H9 (cell line): ENCODE measurements at regions not wholly inside any gene's neighbourhood (a gene's known extent, or its start where the extent isn't known, plus 50 kb on each side); places are given as distances from the start of the nearest gene placed in this dataset.

ENCODE experiments used
- DNase-seq: peaks from one replicate; pipeline ENCODE4 v3.0.0-alpha.2; 2017
- H2AFZ ChIP-seq: one replicate; pipeline ENCODE4 v1.6.1; 2013; ENCODE audit warnings: mild to moderate bottlenecking, low read length, control low read depth, moderate library complexity
- H2AK5ac ChIP-seq: 2 replicates; pipeline ENCODE4 v1.6.1; 2013; ENCODE audit warnings: low read length, control low read depth, mixed read lengths; ENCODE audit not compliant: insufficient read length
- H2BK120ac ChIP-seq: one replicate; pipeline ENCODE4 v1.6.1; 2013; ENCODE audit warnings: low read depth, mild to moderate bottlenecking, low read length, control low read depth, inconsistent platforms; ENCODE audit not compliant: poor library complexity, severe bottlenecking
- H2BK12ac ChIP-seq: 2 replicates; pipeline ENCODE4 v1.6.1; 2013; ENCODE audit warnings: low read length, control low read depth, mixed read lengths, low read depth; ENCODE audit not compliant: insufficient read length
- H2BK15ac ChIP-seq: 2 replicates; pipeline ENCODE4 v1.6.1; 2013; ENCODE audit warnings: low read depth, low read length, control low read depth
- H2BK20ac ChIP-seq: one replicate; pipeline ENCODE4 v1.6.1; 2013; ENCODE audit warnings: low read depth, mild to moderate bottlenecking, low read length, control low read depth, inconsistent platforms; ENCODE audit not compliant: poor library complexity, severe bottlenecking
- H2BK5ac ChIP-seq: 2 replicates; pipeline ENCODE4 v1.6.1; 2013; ENCODE audit warnings: low read length, control low read depth, mixed read lengths; ENCODE audit not compliant: insufficient read length
- H3K14ac ChIP-seq: 2 replicates; pipeline ENCODE4 v1.6.1; 2013; ENCODE audit warnings: low read length, control low read depth; ENCODE audit not compliant: insufficient read depth
- H3K18ac ChIP-seq: 2 replicates; pipeline ENCODE4 v1.6.1; 2013; ENCODE audit warnings: low read depth, mild to moderate bottlenecking, mixed read lengths, low read length, control low read depth; ENCODE audit not compliant: insufficient read length
- H3K23ac ChIP-seq: 2 replicates; pipeline ENCODE4 v1.6.1; 2013; ENCODE audit warnings: low read length, control low read depth, mixed read lengths, low read depth; ENCODE audit not compliant: insufficient read length
- H3K23me2 ChIP-seq: 2 replicates; pipeline ENCODE4 v1.6.1; 2013; ENCODE audit warnings: low read depth, mild to moderate bottlenecking, mixed read lengths, low read length, control low read depth; ENCODE audit not compliant: insufficient read length, poor library complexity, severe bottlenecking
- H3K27ac ChIP-seq: 2 replicates; pipeline ENCODE4 v1.5.1; 2013; ENCODE audit warnings: low read length, control low read depth, mixed read lengths, low read depth; ENCODE audit not compliant: insufficient read length
- H3K27me3 ChIP-seq: 2 replicates; pipeline ENCODE4 v1.6.1; 2013; ENCODE audit warnings: low read length, control low read depth, inconsistent platforms; ENCODE audit not compliant: insufficient read depth
- H3K4ac ChIP-seq: 2 replicates; pipeline ENCODE4 v1.6.1; 2013; ENCODE audit warnings: low read depth, mild to moderate bottlenecking, control low read depth, inconsistent platforms, low read length, moderate library complexity
- H3K4me1 ChIP-seq: 2 replicates; pipeline ENCODE4 v1.6.1; 2013; ENCODE audit warnings: low read length, control low read depth, inconsistent platforms; ENCODE audit not compliant: insufficient read depth
- H3K4me2 ChIP-seq: 2 replicates; pipeline ENCODE4 v1.6.1; 2013; ENCODE audit warnings: low read length, control low read depth, mixed read lengths; ENCODE audit not compliant: insufficient read length, insufficient read depth
- H3K56ac ChIP-seq: 2 replicates; pipeline ENCODE4 v1.6.1; 2013; ENCODE audit warnings: low read depth, mild to moderate bottlenecking, mixed read lengths, low read length, control low read depth; ENCODE audit not compliant: insufficient read length
- H3K79me1 ChIP-seq: 2 replicates; pipeline ENCODE4 v1.6.1; 2013; ENCODE audit warnings: low read depth, mild to moderate bottlenecking, moderate library complexity, low read length, control low read depth, inconsistent platforms; ENCODE audit not compliant: insufficient read depth, poor library complexity, severe bottlenecking
- H3K79me2 ChIP-seq: 2 replicates; pipeline ENCODE4 v1.6.1; 2013; ENCODE audit warnings: low read length, control low read depth, inconsistent platforms; ENCODE audit not compliant: insufficient read depth
- H3K9ac ChIP-seq: 2 replicates; pipeline ENCODE4 v1.6.1; 2013; ENCODE audit warnings: low read length, control low read depth, mixed read lengths; ENCODE audit not compliant: insufficient read length; ENCODE audit errors: extremely low read depth
- H3K9me3 ChIP-seq: one replicate; pipeline ENCODE4 v1.6.1; 2013; ENCODE audit warnings: low read depth, low read length, inconsistent platforms; ENCODE audit not compliant: control insufficient read depth
- H3T11ph ChIP-seq: one replicate; pipeline ENCODE4 v1.6.1; 2013; ENCODE audit warnings: mild to moderate bottlenecking, low read length, control low read depth, inconsistent platforms
- H4K20me1 ChIP-seq: one replicate; pipeline ENCODE4 v1.6.1; 2013; ENCODE audit not compliant: control insufficient read depth, insufficient read length, insufficient read depth
- H4K5ac ChIP-seq: 2 replicates; pipeline ENCODE4 v1.6.1; 2013; ENCODE audit warnings: low read depth, mild to moderate bottlenecking, mixed read lengths, low read length, control low read depth; ENCODE audit not compliant: insufficient read length
- H4K8ac ChIP-seq: replicated peaks from 2 replicates; pipeline ENCODE4 v1.6.1; 2013; ENCODE audit warnings: low read length, control low read depth, mixed read lengths, low read depth; ENCODE audit not compliant: insufficient read length
- H4K91ac ChIP-seq: 2 replicates; pipeline ENCODE4 v1.6.1; 2013; ENCODE audit warnings: low read depth, mild to moderate bottlenecking, moderate library complexity, mixed read lengths, low read length, control low read depth; ENCODE audit not compliant: insufficient read length
- H3K27ac Mint-ChIP-seq, 3 experiments: 2 replicates in 2 of 3; 3 replicates in 1 of 3; pipeline ENCODE4 v1.8.0; 2020 to 2021; ENCODE audit warnings: mixed read lengths in 3 of 3, mild to moderate bottlenecking in 1 of 3, moderate library complexity in 1 of 3
- H3K27me3 Mint-ChIP-seq: 2 replicates; pipeline ENCODE4 v1.8.0; 2021; ENCODE audit warnings: low read depth, mild to moderate bottlenecking, moderate library complexity, mixed read lengths
- H3K36me3 Mint-ChIP-seq, 3 experiments: 2 replicates in 2 of 3; 3 replicates in 1 of 3; pipeline ENCODE4 v1.8.0; 2020 to 2021; ENCODE audit warnings: low read depth in 3 of 3, mixed read lengths in 3 of 3; ENCODE audit not compliant: insufficient read depth in 1 of 3
- H3K4me1 Mint-ChIP-seq, 2 experiments: 2 replicates each; pipeline ENCODE4 v1.8.0; 2020; ENCODE audit warnings: mixed read lengths in 2 of 2
- H3K4me3 Mint-ChIP-seq, 2 experiments: 2 replicates in 1 of 2; 3 replicates in 1 of 2; pipeline ENCODE4 v1.8.0; 2020 to 2021; ENCODE audit warnings: mild to moderate bottlenecking in 2 of 2, mixed read lengths in 2 of 2, moderate library complexity in 1 of 2
- H3K9me3 Mint-ChIP-seq, 2 experiments: 2 replicates in 1 of 2; 3 replicates in 1 of 2; pipeline ENCODE4 v1.8.0; 2020; ENCODE audit warnings: mild to moderate bottlenecking in 2 of 2, mixed read lengths in 2 of 2, moderate library complexity in 1 of 2
- WGBS: extraction: QIAGEN DNeasy Blood & Tissue Kit; methylation state at CpG from one replicate; pipeline ENCODE4 v1.1.7; 2013; ENCODE audit warnings: missing lambda C conversion rate, low lambda C conversion rate, mixed read lengths; ENCODE audit not compliant: insufficient read length; ENCODE audit errors: extremely low coverage; 5-methylcytosine and 5-hydroxymethylcytosine counted together
- TF ChIP-seq, protein P1 (sequence below): fragments of 200-600 bp; sonication (generic); conservative IDR thresholded peaks from 3 replicates; pipeline ENCODE4 v1.8.0; 2021; ENCODE audit warnings: antibody characterized with exemption, mild to moderate bottlenecking

DNA sequence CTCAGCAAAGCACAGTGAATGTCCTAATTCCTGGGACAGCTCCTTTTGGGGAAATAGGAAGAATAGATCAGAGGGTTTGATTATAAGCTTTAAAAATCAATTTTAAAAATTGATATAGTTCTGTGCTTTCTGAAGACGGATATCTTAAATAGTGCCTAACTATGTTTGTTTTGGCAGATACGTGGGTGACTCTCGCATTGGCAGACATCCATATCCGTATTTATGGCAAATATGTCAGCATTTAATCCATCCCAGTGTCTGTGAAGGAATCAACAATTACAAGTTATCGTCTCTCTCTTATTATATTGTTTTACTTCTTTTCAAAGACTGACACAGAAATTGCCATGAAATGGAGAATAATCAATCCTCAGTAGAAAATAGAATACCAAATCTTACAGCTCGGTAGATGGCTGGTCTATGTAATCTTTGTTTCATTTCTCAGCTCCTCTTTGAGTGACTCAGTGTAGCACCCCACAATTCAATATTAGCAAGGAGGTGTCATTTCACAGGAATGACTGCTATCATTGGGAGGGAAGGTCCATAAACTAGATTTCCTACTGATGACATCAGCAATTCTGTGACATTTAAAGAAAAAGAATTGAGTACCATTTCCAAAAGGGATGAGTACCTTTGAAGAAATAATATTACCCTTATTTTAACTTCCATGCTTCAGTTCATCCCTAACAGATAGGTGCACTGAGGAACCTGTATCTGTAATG is 186.4 kb upstream of the NFE2L3 start:
- Histone ChIP-seq H3K79me1 (no peaks in the 10 kb centered on the region), H2BK20ac (no peak overlapping the region), H3K4me2 (no peak overlapping the region), H2AFZ (no peak overlapping the region), H3T11ph (no peak overlapping the region), H3K56ac (no peak overlapping the region), H4K91ac (no peak overlapping the region), H4K8ac (no peak overlapping the region), H3K27me3 (no peaks in the 10 kb centered on the region), H4K5ac (no peak overlapping the region), H2BK120ac (no peak overlapping the region), H3K18ac (no peak overlapping the region), H3K9ac (no peak overlapping the region), H2BK15ac (no peak overlapping the region), H3K4me1 (no peaks in the 10 kb centered on the region), H4K20me1 (peaks cover 2% of the 10 kb centered on the region), H2AK5ac (no peak overlapping the region), H3K79me2 (no peaks in the 10 kb centered on the region), H3K9me3 (no peaks in the 10 kb centered on the region), H2BK12ac (no peak overlapping the region), H3K23me2 (no peaks in the 10 kb centered on the region), H3K27ac (no peak overlapping the region), H3K23ac (no peak overlapping the region), H2BK5ac (no peak overlapping the region), H3K4ac (no peak overlapping the region), H3K14ac (no peak overlapping the region)
- Mint-ChIP-seq H3K4me1 (peaks cover 6 to 9% of the 10 kb centered on the region in 2 experiments), H3K36me3 (no peaks in the 10 kb centered on the region; a peak in 1 of 7 replicates), H3K27ac (no peak overlapping the region), H3K27me3 (peaks cover 6% of the 10 kb centered on the region), H3K9me3 (no peaks in the 10 kb centered on the region), H3K4me3 (no peak overlapping the region)
- WGBS = no CpG with 5 or more reads among the region's 6 CpGs
- TF ChIP-seq, protein P1, sequence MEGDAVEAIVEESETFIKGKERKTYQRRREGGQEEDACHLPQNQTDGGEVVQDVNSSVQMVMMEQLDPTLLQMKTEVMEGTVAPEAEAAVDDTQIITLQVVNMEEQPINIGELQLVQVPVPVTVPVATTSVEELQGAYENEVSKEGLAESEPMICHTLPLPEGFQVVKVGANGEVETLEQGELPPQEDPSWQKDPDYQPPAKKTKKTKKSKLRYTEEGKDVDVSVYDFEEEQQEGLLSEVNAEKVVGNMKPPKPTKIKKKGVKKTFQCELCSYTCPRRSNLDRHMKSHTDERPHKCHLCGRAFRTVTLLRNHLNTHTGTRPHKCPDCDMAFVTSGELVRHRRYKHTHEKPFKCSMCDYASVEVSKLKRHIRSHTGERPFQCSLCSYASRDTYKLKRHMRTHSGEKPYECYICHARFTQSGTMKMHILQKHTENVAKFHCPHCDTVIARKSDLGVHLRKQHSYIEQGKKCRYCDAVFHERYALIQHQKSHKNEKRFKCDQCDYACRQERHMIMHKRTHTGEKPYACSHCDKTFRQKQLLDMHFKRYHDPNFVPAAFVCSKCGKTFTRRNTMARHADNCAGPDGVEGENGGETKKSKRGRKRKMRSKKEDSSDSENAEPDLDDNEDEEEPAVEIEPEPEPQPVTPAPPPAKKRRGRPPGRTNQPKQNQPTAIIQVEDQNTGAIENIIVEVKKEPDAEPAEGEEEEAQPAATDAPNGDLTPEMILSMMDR = no peak
- DNase-seq = no peak
